GM18867 (cell line): ENCODE measurements at regions not wholly inside any gene's neighbourhood (a gene's known extent, or its start where the extent isn't known, plus 50 kb on each side); places are given as distances from the start of the nearest gene placed in this dataset.

Experiments
- ATAC-seq: cut with Tn5 transposase; IDR thresholded peaks from one replicate; pipeline ENCODE4 v1.9.1; 2021; ENCODE audit warnings: mild to moderate bottlenecking, moderate library complexity; ENCODE audit not compliant: unreplicated experiment

GRCh38 chr6:88558981-88559380, 392.8 kb upstream of the CNR1 start:
- no peak for ATAC-seq

- no peak for ATAC-seq
These were observed 390.5 kb upstream of the CNR1 start for GRCh38 chr6:88556663-88557062.

- no peak for ATAC-seq
These were observed 382.9 kb upstream of the CNR1 start for GRCh38 chr6:88548891-88549505.

GRCh38 chr6:88547768-88548167, 381.6 kb upstream of the CNR1 start:
- ATAC-seq = no peak

- no peak for ATAC-seq
These were observed 379.8 kb upstream of the CNR1 start for GRCh38 chr6:88545991-88546390.

GRCh38 chr6:88544986-88545612, 379.0 kb upstream of the CNR1 start:
- no peak for ATAC-seq

GRCh38 chr6:88539295-88539764, 373.2 kb upstream of the CNR1 start:
- ATAC-seq = no peak

- no peak for ATAC-seq
These were observed 372.7 kb upstream of the CNR1 start for GRCh38 chr6:88538840-88539239.

- ATAC-seq = no peak
These were observed 372.1 kb upstream of the CNR1 start for GRCh38 chr6:88538130-88538706.

GRCh38 chr6:88536071-88536625, 370.0 kb upstream of the CNR1 start:
- no peak for ATAC-seq

- no peak for ATAC-seq
These were observed 369.2 kb upstream of the CNR1 start for GRCh38 chr6:88535306-88535705.

- no peak for ATAC-seq
These were observed 366.2 kb upstream of the CNR1 start for GRCh38 chr6:88532241-88532860.

- ATAC-seq = no peak
These were observed 363.6 kb upstream of the CNR1 start for GRCh38 chr6:88529726-88530125.

- no peak for ATAC-seq
These were observed 354.3 kb upstream of the CNR1 start for GRCh38 chr6:88520445-88520844.

- no peak for ATAC-seq
These were observed 353.8 kb upstream of the CNR1 start for GRCh38 chr6:88520017-88520338.

- ATAC-seq = no peak
These were observed 353.3 kb upstream of the CNR1 start for GRCh38 chr6:88519301-88520016.

GRCh38 chr6:88517737-88518136, 351.6 kb upstream of the CNR1 start:
- ATAC-seq = no peak

GRCh38 chr6:88513920-88514319, 347.8 kb upstream of the CNR1 start:
- ATAC-seq = no peak

- no peak for ATAC-seq
These were observed 347.3 kb upstream of the CNR1 start for GRCh38 chr6:88513471-88513870.

GRCh38 chr6:88512951-88513350, 346.8 kb upstream of the CNR1 start:
- no peak for ATAC-seq

- ATAC-seq = no peak
These were observed 336.2 kb upstream of the CNR1 start for GRCh38 chr6:88502391-88502790.
